Caco-2 (cell line): ENCODE measurements at regions not wholly inside any gene's neighbourhood (a gene's known extent, or its start where the extent isn't known, plus 50 kb on each side); places are given as distances from the start of the nearest gene placed in this dataset.

Experiments
- BruUV-seq: library from RNA; stranded (reverse); fragments of 400-500 nt; replicated peaks from 2 replicates; lab custom pipeline; 2021; lab: Mats Ljungman, UMichigan
- CTCF ChIA-PET: fragments of 300-600 bp; sonication (Branson Sonifier 250); formaldehyde crosslinking; loops from one replicate; lab custom pipeline; 2022; ENCODE audit warnings: antibody characterized with exemption; lab: Charles Lee
- POLR2A ChIA-PET: fragments of 300-600 bp; sonication (Branson Sonifier 250); formaldehyde crosslinking; loops from one replicate; lab custom pipeline; 2022; ENCODE audit warnings: antibody characterized with exemption; lab: Charles Lee
- DNase-seq, 2 experiments: peaks; one replicate each; pipeline versions ENCODE4 v3.0.0 to v3.0.0-alpha.2; 2020 to 2022
- H3K27me3 ChIP-seq: replicated peaks from 2 replicates; pipeline ENCODE4 v1.6.0; 2011; ENCODE audit warnings: low read length; ENCODE audit not compliant: control insufficient read depth, insufficient read depth
- H3K36me3 ChIP-seq: 2 replicates; pipeline ENCODE4 v1.5.1; 2011; ENCODE audit warnings: low read length; ENCODE audit not compliant: control insufficient read depth, insufficient read depth
- H3K4me1 ChIP-seq: fragments of 250-450 bp; sonication (Bioruptor Pico); 2 replicates; pipeline ENCODE4 v1.5.1; 2020; ENCODE audit warnings: mild to moderate bottlenecking
- H3K4me3 ChIP-seq: 2 replicates; pipeline ENCODE4 v1.5.1; 2011; ENCODE audit warnings: low read depth, mild to moderate bottlenecking, control low read depth, low read length
- H3K9me3 ChIP-seq: fragments of 250-450 bp; sonication (Bioruptor Pico); 2 replicates; pipeline ENCODE4 v1.5.1; 2020; ENCODE audit warnings: mild to moderate bottlenecking, moderate library complexity
- H3K27ac Mint-ChIP-seq: one replicate; pipeline ENCODE4 v1.8.0; 2022; ENCODE audit warnings: mixed read lengths; ENCODE audit not compliant: unreplicated experiment
- H3K27me3 Mint-ChIP-seq: one replicate; pipeline ENCODE4 v1.8.0; 2022; ENCODE audit warnings: mixed read lengths; ENCODE audit not compliant: insufficient read depth, unreplicated experiment
- H3K36me3 Mint-ChIP-seq: one replicate; pipeline ENCODE4 v1.8.0; 2022; ENCODE audit warnings: mild to moderate bottlenecking, mixed read lengths; ENCODE audit not compliant: insufficient read depth, unreplicated experiment
- H3K4me1 Mint-ChIP-seq: one replicate; pipeline ENCODE4 v1.8.0; 2022; ENCODE audit warnings: low read depth, mixed read lengths; ENCODE audit not compliant: unreplicated experiment
- H3K4me3 Mint-ChIP-seq: one replicate; pipeline ENCODE4 v1.8.0; 2022; ENCODE audit warnings: mild to moderate bottlenecking, moderate library complexity, mixed read lengths; ENCODE audit not compliant: unreplicated experiment
- H3K9me3 Mint-ChIP-seq: one replicate; pipeline ENCODE4 v1.8.0; 2022; ENCODE audit warnings: mixed read lengths; ENCODE audit not compliant: unreplicated experiment
- CTCF ChIP-seq, 2 experiments: fragments of 200-600 bp in 1 of 2; IDR thresholded peaks; 1 replicate in 1 of 2; 2 replicates in 1 of 2; pipeline versions ENCODE4 v1.5.1 to v1.8.0; 2011 to 2022; ENCODE audit warnings: antibody characterized with exemption in 1 of 2, control low read depth in 1 of 2, inconsistent platforms in 1 of 2, low read depth in 1 of 2, low read length in 1 of 2, mild to moderate bottlenecking in 1 of 2, moderate library complexity in 1 of 2; ENCODE audit not compliant: insufficient read depth in 1 of 2, severe bottlenecking in 1 of 2, unreplicated experiment in 1 of 2
- intact Hi-C: fragments of 100-400 bp; cut with micrococcal nuclease; formaldehyde crosslinking; loops from one replicate; pipeline ENCODE4 v1.10.0; 2022; ENCODE audit not compliant: unreplicated experiment

DNA sequence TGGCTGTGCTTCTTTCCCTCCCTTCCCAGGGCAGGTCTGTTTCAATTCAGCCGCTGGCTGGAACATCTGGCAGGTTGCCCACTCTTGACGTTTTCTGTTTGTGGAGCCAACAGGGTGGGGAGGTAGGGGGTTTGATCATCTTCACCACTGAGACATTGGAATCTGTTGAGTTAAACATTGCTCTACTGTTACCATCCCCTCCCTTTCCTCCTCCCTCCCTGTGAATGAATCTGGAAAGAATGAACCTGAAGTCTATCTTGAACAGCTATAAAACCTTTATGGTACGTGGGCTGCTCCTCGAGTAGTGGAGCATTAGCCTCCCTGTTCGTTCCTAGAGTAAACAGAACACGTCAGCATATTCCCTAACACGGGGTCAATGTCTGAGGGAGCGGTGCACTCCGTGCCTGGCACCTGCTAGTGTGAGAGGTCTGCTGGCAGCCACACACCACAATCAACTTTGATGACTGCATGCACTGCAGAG, 249.9 kb upstream of the RBBP8 start:
- Histone ChIP-seq H3K4me1 (peaks cover 10% of the 10 kb centered on the region; the same call in 1 of the 2 replicates), H3K27me3 (no peaks in the 10 kb centered on the region; the same call in 1 of the 2 replicates), H3K4me3 (no peak overlapping the region), H3K36me3 (no peaks in the 10 kb centered on the region), H3K9me3 (peaks cover 18% of the 10 kb centered on the region)
- no TSS peak for BruUV-seq
- H3K36me3 Mint-ChIP-seq = no peaks in the 10 kb centered on the region
- no peak for TF ChIP-seq CTCF (IDR thresholded peaks at IDR 0.05; ENCODE audit: insufficient read depth in 1 of 2, low read depth in 1 of 2, low read length in 1 of 2, severe bottlenecking in 1 of 2, unreplicated experiment in 1 of 2)
- peaks cover 3% of the 10 kb centered on the region for H3K27me3 Mint-ChIP-seq
- no peaks in the 10 kb centered on the region for H3K9me3 Mint-ChIP-seq
- peak overlapping the region; percentile 55 for H3K4me3 Mint-ChIP-seq
- ChIA-PET POLR2A (no interaction called here), CTCF (no interaction called here)
- H3K4me1 Mint-ChIP-seq = peaks cover 11% of the 10 kb centered on the region
- intact Hi-C loops = no loop called here
- DNase-seq = peak; percentile 60 to 89
- H3K27ac Mint-ChIP-seq = peak overlapping the region; percentile 60

DNA sequence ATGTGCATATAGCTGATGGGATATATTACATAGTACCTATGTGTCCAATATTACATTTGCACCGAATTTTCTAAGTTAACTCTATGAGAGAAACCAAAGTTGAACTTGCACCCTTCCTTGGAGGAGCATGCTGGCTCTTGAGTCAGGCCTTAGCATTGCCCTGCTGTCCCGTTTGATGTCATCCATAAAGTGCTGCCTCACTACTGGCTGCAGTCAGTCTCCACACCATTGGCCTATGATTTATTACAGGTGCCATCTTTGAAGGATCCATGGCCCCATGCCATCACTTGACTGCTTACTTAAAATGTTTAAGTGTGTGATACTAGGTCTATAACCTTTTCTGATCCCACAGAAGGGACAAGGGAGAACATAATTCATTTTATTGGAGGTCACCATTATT, 249.3 kb upstream of the RBBP8 start:
- H3K9me3 ChIP-seq = peaks cover 22% of the 10 kb centered on the region
- TSS peak; percentile 70 for BruUV-seq
- H3K27ac Mint-ChIP-seq = peak overlapping the region; percentile 60
- H3K27me3 Mint-ChIP-seq = peaks cover 1% of the 10 kb centered on the region
- ChIA-PET CTCF (interaction anchor here (0.5 kb wide), 1 partner anchor 24 kb away, joined by 3 read pairs; no protein-coding TSS in a partner anchor), POLR2A (no interaction called here)
- intact Hi-C loops = no loop called here
- no peaks in the 10 kb centered on the region for H3K36me3 ChIP-seq
- H3K4me3 ChIP-seq = no peak overlapping the region
- no peaks in the 10 kb centered on the region for H3K9me3 Mint-ChIP-seq
- no peak overlapping the region for H3K4me3 Mint-ChIP-seq
- no peak for DNase-seq
- TF ChIP-seq CTCF (IDR thresholded peaks at IDR 0.05; ENCODE audit: insufficient read depth in 1 of 2, low read depth in 1 of 2, low read length in 1 of 2, severe bottlenecking in 1 of 2, unreplicated experiment in 1 of 2) = no peak
- H3K4me1 ChIP-seq = peaks cover 10% of the 10 kb centered on the region; the same call in 1 of the 2 replicates
- no peaks in the 10 kb centered on the region; the same call in 1 of the 2 replicates for H3K27me3 ChIP-seq
- no peaks in the 10 kb centered on the region for H3K36me3 Mint-ChIP-seq
- H3K4me1 Mint-ChIP-seq = peaks cover 11% of the 10 kb centered on the region

DNA sequence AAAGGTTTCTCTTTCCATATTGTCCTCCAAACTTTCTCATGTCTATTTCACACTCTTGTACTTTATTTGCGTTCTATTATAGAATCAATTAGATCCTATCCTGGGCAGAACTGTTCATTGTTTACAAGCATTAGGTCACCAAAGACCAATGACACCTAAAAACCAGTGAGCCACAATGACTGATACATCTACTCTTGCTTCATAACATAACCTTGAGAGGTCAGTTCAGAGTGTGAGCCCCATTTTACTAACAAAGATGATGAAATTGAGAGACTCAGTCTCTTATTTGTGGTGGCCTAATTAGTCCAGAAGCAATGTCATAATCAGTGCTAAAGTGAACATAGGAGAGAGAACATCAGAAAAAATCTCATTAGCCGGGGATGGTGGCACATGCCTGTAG, 248.9 kb upstream of the RBBP8 start:
- H3K36me3 ChIP-seq = no peaks in the 10 kb centered on the region
- Mint-ChIP-seq H3K27ac (no peak overlapping the region), H3K36me3 (no peaks in the 10 kb centered on the region), H3K27me3 (no peaks in the 10 kb centered on the region), H3K4me3 (no peak overlapping the region), H3K4me1 (peaks cover 11% of the 10 kb centered on the region), H3K9me3 (no peaks in the 10 kb centered on the region)
- H3K4me1 ChIP-seq = peaks cover 10% of the 10 kb centered on the region; the same call in 1 of the 2 replicates
- intact Hi-C loops = no loop called here
- BruUV-seq = no TSS peak
- ChIA-PET CTCF (interaction anchor here (0.5 kb wide), 1 partner anchor 24 kb away, joined by 3 read pairs; no protein-coding TSS in a partner anchor), POLR2A (no interaction called here)
- H3K9me3 ChIP-seq = peaks cover 22% of the 10 kb centered on the region
- DNase-seq = no peak
- no peak for TF ChIP-seq CTCF (IDR thresholded peaks at IDR 0.05; ENCODE audit: insufficient read depth in 1 of 2, low read depth in 1 of 2, low read length in 1 of 2, severe bottlenecking in 1 of 2, unreplicated experiment in 1 of 2)
- H3K27me3 ChIP-seq = no peaks in the 10 kb centered on the region; the same call in 1 of the 2 replicates
- no peak overlapping the region for H3K4me3 ChIP-seq
